GM18868 (cell line): ENCODE measurements at regions not wholly inside any gene's neighbourhood (a gene's known extent, or its start where the extent isn't known, plus 50 kb on each side); places are given as distances from the start of the nearest gene placed in this dataset.

Experiments used
- ATAC-seq: cut with Tn5 transposase; IDR thresholded peaks from one replicate; pipeline ENCODE4 v1.9.1; 2021; ENCODE audit warnings: mild to moderate bottlenecking, moderate library complexity; ENCODE audit not compliant: unreplicated experiment

DNA sequence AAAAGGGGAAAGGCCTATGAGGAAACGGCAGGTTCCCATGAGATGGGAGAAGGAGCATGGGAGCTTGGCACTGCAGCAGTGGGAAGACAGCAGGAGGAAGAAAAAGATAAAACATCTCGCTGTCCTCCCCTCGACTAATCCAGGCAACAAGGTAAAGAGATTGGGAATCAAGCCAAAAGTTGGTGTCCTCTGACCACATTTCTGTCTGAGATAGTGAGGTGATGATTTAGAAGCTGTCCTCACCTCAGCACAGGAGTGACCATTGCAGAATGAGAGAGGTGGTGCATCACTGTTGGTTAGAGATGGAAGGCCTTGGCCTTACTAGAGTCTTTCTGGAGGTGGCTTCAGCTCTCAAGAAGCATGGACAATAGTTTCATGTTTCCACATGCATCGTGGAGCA, 226.6 kb upstream of the CCDC54 start:
- no peak for ATAC-seq

DNA sequence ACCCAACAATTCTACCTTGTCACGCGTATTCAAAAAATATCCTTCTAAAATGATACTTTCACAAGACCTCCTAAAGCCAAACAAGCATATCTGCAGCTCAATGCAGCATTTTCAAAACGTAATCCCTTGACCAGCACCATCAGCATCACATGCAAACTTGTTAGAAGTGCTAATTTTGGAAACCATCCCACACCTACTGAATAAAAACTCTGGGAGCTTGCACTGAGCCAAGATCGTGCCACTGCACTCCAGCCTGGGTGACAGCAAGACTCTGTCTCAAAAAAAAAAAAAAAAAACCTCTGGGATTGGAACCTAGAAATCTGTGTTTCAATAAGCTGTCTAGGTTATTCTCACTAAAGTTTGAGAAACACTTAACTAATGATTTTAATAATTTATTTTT, 223.3 kb upstream of the CCDC54 start:
- no peak for ATAC-seq

GRCh38 chr3:107172411-107172810, 204.8 kb upstream of the CCDC54 start:
- no peak for ATAC-seq

GRCh38 chr3:107184375-107184774, 192.9 kb upstream of the CCDC54 start:
- no peak for ATAC-seq

GRCh38 chr3:107188262-107188661, 189.0 kb upstream of the CCDC54 start:
- no peak for ATAC-seq

DNA sequence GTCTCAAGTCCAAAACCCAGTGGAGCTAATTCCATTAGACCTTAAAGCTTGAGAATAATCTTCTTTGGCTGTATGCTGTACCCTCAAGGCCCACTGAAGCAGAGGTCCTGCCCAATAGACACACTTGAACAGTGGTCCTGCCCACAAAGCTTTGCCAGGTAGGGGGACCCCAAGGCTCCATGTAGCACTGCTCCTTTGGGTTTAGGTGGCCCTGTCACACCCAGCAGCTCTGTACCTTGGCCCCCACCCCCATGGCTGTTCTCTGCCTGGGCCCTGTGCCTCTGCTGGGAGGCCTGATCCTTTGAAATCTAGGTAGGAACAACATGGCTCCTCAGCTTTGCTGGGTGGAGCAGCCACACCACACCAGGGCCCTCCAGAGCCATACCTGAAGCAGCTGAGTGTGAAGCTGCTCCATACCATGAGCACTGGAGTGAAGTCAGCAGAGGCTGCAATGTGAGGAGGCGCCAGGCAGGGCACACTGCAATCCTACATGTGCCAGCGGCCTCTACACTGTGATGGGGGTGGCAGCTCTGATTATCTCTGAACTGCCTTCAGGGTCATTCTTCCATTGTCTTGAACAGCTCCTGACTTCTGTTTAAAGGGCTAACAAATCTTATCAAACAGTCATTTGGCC, 188.0 kb upstream of the CCDC54 start:
- no peak for ATAC-seq

DNA sequence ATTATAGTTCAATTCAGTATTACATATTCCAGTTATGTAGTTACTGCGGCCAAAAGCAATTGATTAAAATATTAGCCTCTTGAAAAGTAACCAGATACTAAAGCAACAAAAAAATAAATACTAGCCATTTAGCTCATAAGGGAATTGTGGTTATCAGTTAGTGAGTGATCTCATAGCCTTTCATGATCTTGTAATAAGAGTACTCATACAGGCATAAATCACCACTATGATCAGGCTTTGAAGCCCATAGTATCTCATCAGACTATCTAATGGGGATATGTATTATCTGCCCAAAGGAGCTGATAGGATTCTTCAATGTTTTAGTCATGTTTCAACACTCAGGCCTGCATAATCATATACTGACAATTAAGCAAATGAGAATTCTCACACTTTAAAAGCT, 184.1 kb upstream of the CCDC54 start:
- ATAC-seq: no peak

DNA sequence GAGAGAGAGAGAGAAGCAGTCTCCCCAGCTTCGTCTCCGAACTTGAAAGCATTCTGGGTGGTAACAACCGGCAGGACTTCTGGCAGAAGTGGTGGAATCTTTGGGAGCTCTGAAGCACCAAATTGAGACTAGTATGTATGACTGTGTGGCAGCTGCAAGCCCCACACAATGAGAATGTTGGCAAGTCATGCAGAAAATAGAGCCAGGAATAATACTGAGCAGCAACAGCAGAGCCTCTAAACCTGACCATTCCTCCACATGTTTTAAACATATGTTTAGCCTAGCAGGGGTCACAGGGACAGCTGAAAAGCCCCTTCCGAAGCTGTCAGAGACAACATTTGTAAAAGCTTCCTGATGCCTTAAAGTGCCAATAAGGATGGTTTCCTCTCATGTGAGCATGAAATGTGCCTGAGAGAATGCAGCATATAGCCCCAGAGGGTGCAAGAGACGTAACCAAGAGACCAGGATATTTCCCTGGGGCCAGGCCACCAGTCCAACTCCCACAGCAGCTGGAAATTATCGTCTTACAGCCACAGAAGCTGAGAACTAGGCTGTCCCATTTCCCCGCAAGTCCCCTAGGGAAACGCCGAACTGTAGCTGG, 178.6 kb upstream of the CCDC54 start:
- ATAC-seq: no peak

GRCh38 chr3:107201146-107201545, 176.1 kb upstream of the CCDC54 start:
- ATAC-seq: no peak

DNA sequence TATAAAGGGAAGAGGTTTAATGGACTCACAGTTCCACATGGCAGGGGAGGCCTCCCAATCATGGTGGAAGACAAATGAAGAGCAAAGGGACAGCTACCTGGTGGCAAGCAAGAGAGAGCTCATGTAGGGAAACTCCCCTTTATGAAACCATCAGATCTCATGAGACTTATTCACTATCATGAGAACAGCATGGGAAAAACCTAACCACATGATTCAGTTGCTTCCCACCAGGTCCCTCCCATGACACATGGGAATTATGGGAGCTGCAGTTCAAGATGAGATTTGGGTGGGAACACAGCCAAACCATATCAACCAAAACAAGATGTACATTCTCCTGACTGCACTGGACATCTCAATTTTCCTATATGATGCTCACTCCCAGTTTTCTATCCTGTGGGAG, 174.4 kb upstream of the CCDC54 start:
- ATAC-seq: peak; percentile 63

DNA sequence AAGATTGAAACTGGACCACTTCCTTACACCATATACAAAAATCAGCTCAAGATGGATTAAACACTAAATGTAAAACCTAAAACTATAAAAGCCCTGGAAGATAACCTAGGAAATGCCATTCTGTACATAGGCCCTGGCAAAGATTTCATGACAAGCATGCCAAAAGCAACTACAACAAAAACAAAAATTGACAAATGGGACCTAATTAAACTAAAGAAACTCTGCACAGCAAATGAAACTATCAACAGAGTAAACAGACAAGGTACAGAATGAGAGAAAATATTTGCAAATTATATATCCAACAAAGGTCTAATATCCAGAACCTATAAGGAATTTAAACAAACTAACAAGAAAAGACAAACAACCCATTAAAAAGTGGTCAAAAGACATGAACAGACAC, 173.1 kb upstream of the CCDC54 start:
- no peak for ATAC-seq

DNA sequence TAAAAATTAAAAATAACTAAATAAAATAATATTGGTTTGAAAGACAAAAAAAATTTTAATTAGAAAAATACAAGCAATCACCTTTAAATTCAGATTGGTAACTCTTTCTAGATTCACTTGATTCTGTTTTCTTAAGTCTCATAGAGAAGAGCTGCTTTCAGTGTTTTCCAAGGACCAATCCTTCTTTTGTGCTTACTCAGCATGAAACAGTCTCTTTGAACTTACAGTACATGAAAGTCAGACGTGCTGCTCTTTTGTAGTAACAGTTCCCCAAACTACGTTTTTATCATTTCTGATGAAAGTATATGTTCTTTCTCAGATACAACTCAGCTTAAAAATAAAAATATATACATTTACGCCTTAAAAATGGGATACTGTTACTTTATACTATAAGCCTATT, 171.9 kb upstream of the CCDC54 start:
- no peak for ATAC-seq

GRCh38 chr3:107206141-107206540, 171.1 kb upstream of the CCDC54 start:
- ATAC-seq: peak; percentile 59

DNA sequence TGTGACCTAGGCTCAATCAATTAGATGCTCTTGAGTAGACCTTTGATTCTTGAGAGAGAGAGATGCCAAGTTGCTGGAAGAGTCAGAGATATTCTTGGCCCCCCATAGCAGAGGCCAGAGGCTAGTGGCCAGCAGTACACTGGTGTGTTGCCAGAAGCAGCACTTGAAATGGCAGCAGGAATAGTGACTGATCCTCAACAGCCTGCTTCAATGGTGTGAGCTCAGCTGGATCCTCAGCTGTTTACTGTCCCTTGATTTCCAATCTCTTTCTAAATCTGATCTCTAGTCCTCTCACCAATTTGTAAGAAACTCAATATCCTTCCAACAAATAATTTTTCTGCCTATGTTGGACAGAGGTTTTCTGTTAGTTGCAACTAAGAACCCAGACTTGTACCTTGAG, 170.3 kb upstream of the CCDC54 start:
- no peak for ATAC-seq

DNA sequence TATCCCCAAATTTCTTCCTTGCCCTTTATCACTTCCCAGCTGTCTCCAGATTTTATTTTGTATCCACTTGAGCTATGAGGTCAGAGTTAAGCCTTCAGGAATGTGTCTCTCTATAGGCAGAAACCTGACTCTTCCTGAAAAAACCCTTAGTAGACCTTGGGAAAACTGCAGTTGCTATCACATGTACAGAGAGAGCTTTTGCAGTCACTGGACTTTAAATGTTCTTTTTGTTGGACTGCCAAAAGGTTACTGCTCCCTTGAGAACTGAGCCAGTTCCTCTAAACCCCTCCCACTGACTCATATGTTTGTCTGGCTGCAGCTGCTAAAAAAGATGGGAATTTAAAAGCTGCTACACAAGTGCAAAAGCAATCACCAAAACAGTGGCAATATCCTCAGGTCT, 169.1 kb upstream of the CCDC54 start:
- no peak for ATAC-seq

DNA sequence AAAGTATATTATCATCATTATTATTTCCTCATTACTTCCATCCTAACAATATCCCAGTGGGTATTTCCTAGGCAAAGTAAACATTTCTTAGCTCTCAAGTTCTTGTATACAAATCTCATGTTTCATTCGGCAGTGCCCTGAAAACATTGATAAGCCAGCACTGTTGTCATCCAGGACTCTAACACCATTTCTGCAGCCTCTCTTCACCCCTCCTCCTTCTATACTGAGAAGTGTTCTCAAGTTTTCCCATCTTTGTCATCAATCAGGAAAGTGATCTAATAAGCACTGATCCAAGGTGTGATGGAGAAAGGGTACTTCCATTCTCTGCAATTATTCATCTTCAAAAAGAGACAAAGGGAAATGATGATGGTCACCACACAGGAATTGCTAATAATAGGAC, 168.4 kb upstream of the CCDC54 start:
- no peak for ATAC-seq

DNA sequence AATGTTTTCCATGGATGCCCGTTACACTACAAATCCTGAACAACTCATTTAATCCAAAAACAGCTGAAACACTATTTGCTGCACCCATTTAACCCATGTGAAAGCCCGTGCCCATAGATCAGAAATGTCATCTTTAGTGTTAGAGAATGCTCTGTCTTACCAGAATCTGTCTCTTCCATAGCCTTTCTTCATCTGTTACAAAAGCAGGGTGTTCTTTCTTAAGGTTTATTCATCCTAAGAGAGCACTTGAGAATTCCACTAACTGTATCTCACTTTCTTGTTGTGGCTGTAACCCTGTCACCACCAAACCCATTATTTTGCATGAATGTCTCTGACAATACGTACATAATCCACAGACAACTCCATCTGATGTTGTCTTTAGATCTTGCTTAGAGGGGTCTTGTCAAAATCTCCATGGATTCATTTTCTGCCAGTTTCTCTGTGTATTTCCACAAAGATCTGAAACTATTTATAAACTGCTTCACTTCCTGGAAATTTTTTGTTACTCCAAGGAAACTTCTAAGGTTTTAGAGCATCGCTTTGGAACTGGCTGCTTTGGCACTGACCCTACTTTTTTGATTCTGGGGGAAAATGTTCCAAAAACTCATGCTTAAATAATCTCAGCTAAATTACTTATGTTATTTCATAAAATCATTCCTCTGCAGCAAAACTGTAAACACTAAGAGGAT, 167.8 kb upstream of the CCDC54 start:
- ATAC-seq: no peak

- no peak for ATAC-seq
Measured at GRCh38 chr3:107211608-107212007, 165.6 kb upstream of the CCDC54 start.

DNA sequence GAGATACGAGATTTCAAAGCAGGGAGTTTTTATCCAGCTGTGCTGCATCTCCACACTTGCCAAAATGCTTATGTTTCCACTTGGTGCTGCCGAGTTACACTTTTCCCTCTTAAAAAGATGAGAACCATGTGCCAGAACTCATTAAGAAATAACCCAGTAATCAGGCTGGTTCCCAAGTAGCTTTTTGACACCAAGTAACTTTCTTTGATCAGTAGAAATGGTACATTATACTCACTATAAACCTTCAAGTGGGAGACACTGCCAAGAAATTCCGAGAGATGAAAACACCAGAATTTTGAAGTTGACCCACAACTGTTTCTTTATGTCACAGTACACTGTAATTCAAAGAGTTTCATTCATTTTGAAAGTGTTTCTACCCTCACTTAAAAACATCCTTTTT, 164.6 kb upstream of the CCDC54 start:
- ATAC-seq: no peak

DNA sequence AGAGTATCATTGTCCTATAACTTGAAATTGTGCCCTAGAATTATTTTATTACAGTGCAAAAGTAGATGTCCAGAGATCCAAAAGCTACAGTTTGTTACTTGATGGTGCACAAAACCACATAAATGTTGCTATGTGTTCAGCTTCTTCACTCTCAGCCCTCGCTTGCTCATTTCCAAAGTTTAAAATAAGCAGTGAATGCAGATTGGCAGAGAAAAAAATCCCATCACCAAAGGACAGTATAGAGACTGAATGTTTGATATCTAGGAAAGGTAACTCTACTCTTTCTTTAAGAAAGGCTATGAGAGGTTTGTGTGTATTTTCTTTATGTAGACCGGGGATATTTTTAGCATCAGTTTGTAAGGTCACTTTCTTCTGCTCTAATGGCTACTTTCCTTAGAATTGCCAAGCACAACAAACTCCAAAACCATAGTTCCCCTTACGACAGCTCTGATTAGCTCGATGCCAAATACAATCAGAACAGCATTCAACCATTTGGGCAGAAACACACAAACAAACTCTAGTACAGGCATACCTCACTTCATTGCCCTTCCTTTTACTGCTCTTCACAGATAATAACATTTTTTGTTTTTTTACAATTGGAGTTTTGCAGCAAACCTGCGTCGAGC, 164.1 kb upstream of the CCDC54 start:
- no peak for ATAC-seq

- no peak for ATAC-seq
Measured at GRCh38 chr3:107216229-107216628, 161.0 kb upstream of the CCDC54 start.

GRCh38 chr3:107216711-107217110, 160.5 kb upstream of the CCDC54 start:
- no peak for ATAC-seq
